CD4-positive, CD25-positive, alpha-beta regulatory T cell (primary cell): ENCODE measurements at regions not wholly inside any gene's neighbourhood (a gene's known extent, or its start where the extent isn't known, plus 50 kb on each side); places are given as distances from the start of the nearest gene placed in this dataset.

Source experiments
- ATAC-seq, 2 donors: fragments of 150-1000 bp; cut with Tn5 transposase; one replicate each; pipeline ENCODE4 v1.10.0; 2021; ENCODE audit warnings: low read depth in 2 of 2, moderate number of reproducible peaks in 2 of 2, moderate library complexity in 1 of 2
- DNase-seq, 3 donors: peaks; one replicate each; pipeline versions ENCODE4 v3.0.0 to v3.0.0-alpha.2; 2012 to 2022; ENCODE audit warnings: mixed read lengths in 1 of 3
- H3K27ac ChIP-seq: one replicate; pipeline ENCODE4 v1.7.0; 2013; ENCODE audit warnings: mild to moderate bottlenecking, low read length; ENCODE audit not compliant: insufficient read depth, poor library complexity, severe bottlenecking
- H3K27me3 ChIP-seq: one replicate; pipeline ENCODE4 v1.7.0; 2013; ENCODE audit warnings: low read length; ENCODE audit not compliant: control insufficient read depth, insufficient read depth
- H3K36me3 ChIP-seq: one replicate; pipeline ENCODE4 v1.7.0; 2013; ENCODE audit warnings: mild to moderate bottlenecking, low read length, moderate library complexity; ENCODE audit not compliant: control insufficient read depth, insufficient read depth
- H3K4me1 ChIP-seq: 2 replicates; pipeline ENCODE4 v1.7.0; 2013; ENCODE audit warnings: mild to moderate bottlenecking, low read length; ENCODE audit not compliant: insufficient read depth, control insufficient read depth, poor library complexity, severe bottlenecking
- H3K4me3 ChIP-seq: one replicate; pipeline ENCODE4 v1.7.0; 2013; ENCODE audit warnings: low read depth, mild to moderate bottlenecking, low read length, moderate library complexity
- H3K9me3 ChIP-seq, 2 experiments: 1 replicate in 1 of 2; 2 replicates in 1 of 2; pipeline ENCODE4 v1.7.0; 2013; ENCODE audit warnings: low read length in 2 of 2, mild to moderate bottlenecking in 1 of 2, moderate library complexity in 1 of 2; ENCODE audit not compliant: control insufficient read depth in 2 of 2
- H3K27ac Mint-ChIP-seq, 3 donors: one replicate each; pipeline ENCODE4 v1.8.0; 2020 to 2022; ENCODE audit warnings: mild to moderate bottlenecking in 3 of 3, mixed read lengths in 3 of 3, moderate library complexity in 2 of 3
- H3K27me3 Mint-ChIP-seq: one replicate; pipeline ENCODE4 v1.8.0; 2022; ENCODE audit warnings: mild to moderate bottlenecking, mixed read lengths
- H3K36me3 Mint-ChIP-seq: one replicate; pipeline ENCODE4 v1.8.0; 2020; ENCODE audit warnings: mixed read lengths
- H3K4me1 Mint-ChIP-seq, 4 donors: one replicate each; pipeline ENCODE4 v1.8.0; 2020 to 2022; ENCODE audit warnings: mixed read lengths in 4 of 4, mild to moderate bottlenecking in 1 of 4
- H3K4me3 Mint-ChIP-seq, 4 donors: one replicate each; pipeline ENCODE4 v1.8.0; 2020 to 2022; ENCODE audit warnings: mild to moderate bottlenecking in 4 of 4, mixed read lengths in 4 of 4, moderate library complexity in 3 of 4
- H3K9me3 Mint-ChIP-seq, 7 donors: one replicate each; pipeline ENCODE4 v1.8.0; 2020 to 2022; ENCODE audit warnings: mixed read lengths in 7 of 7, mild to moderate bottlenecking in 3 of 7, moderate library complexity in 2 of 7

DNA sequence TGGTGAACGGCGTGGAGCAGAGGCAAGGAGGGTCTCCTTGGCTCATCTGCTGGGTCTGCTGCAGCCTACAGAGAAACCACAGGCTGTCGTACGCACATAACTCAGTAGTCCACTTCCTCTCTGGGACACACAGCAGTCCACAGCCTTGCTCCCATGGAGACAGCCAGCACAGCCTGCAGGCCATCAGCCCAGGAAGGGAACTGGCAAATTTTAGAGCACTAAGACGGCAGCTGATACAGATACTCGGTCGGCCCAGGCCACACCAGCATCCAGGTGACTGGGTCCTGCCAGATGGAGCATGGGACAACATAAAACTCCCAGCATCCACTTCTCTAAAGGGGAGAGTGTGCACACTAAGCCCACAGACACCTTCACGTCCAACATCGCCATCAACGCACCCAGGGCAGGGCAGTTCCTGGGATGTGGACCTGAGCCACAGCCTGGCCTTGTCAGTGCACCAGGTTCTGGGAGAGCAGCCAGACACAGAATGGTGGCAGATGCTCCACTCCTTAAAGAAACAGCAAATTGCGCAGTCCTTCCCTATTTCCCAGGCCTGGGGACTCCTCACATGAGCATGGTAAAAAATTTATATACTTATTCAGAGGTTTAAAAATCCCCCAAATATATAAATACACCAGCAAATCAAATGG, 247.1 kb upstream of the RAB4A start:
- H3K9me3 Mint-ChIP-seq = no peaks in the 10 kb centered on the region
- no peak overlapping the region for H3K4me3 Mint-ChIP-seq
- peaks cover 0 to 14% (median 9%) of the 10 kb centered on the region in 4 donors for H3K4me1 Mint-ChIP-seq
- Histone ChIP-seq H3K27ac (no peak overlapping the region), H3K27me3 (peaks cover 1% of the 10 kb centered on the region), H3K9me3 (no peaks in the 10 kb centered on the region), H3K4me1 (peaks cover 14% of the 10 kb centered on the region), H3K36me3 (no peaks in the 10 kb centered on the region), H3K4me3 (no peak overlapping the region)
- H3K36me3 Mint-ChIP-seq = no peaks in the 10 kb centered on the region
- no peaks in the 10 kb centered on the region for H3K27me3 Mint-ChIP-seq
- peak in 1 of 2 donors; percentile 14 for ATAC-seq
- no peak for DNase-seq
- H3K27ac Mint-ChIP-seq = no peak overlapping the region

DNA sequence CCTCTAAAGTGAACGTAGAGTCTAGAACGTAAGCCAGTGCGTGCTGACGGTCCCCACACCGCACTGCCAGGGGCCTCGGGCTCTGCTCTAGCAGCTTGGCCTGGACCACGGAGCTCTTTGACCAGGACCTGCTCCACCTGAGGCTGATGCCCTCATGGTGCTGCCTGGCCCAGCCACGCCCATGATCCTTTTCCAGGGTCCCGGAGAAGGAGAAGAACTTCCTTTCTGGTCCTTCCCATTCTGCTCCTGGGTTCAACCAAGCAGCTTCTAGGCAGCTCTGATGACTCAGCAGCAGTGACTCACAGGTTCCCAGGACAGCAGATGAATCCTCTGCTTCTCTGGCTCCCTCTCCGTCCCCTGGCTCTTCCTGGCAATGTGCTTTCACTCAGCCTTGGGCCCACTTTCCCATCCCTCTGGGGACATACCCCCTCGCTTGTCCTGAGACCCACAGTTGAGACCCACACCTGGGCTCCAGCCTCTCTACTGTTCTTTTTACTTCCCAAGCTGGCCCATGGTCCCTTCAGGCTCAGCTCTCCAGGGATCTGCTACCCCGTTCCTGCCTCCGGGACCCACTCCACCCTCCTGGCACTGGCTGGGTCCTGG, 246.3 kb upstream of the RAB4A start:
- H3K4me1 ChIP-seq = peaks cover 14% of the 10 kb centered on the region
- Mint-ChIP-seq H3K4me1 (peaks cover 0 to 14% (median 9%) of the 10 kb centered on the region in 4 donors), H3K9me3 (no peaks in the 10 kb centered on the region), H3K36me3 (no peaks in the 10 kb centered on the region), H3K4me3 (no peak overlapping the region), H3K27ac (no peak overlapping the region), H3K27me3 (no peaks in the 10 kb centered on the region)
- no peak overlapping the region for H3K27ac ChIP-seq
- H3K9me3 ChIP-seq = no peaks in the 10 kb centered on the region
- no peak overlapping the region for H3K4me3 ChIP-seq
- DNase-seq (no peak), ATAC-seq (no peak)
- H3K36me3 ChIP-seq = no peaks in the 10 kb centered on the region
- H3K27me3 ChIP-seq = peaks cover 1% of the 10 kb centered on the region

DNA sequence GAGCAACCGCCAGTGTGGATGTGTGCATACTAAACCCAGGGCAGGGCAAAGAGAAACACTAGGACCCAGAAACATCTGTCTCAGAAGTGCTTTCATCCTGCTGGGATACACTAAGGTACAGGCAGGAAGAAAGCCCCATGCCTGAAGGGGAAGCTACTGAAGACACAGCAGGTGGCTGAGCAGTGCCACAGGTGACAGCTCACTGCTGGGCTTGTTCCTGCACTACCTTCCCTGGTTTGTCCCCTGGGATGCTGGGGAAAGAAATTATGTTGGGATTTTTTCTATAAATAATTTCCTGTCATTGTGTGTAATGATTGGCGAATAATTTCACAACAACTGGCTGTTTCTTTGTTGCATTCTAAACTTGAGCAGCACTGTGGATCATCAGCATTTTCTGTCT, 245.3 kb upstream of the RAB4A start:
- Histone ChIP-seq H3K27me3 (no peaks in the 10 kb centered on the region), H3K4me1 (peaks cover 14% of the 10 kb centered on the region), H3K36me3 (no peaks in the 10 kb centered on the region), H3K4me3 (no peak overlapping the region), H3K9me3 (no peaks in the 10 kb centered on the region), H3K27ac (no peak overlapping the region)
- Mint-ChIP-seq H3K36me3 (no peaks in the 10 kb centered on the region), H3K27ac (no peak overlapping the region), H3K4me1 (peaks cover 0 to 14% (median 9%) of the 10 kb centered on the region in 4 donors), H3K9me3 (no peaks in the 10 kb centered on the region), H3K4me3 (no peak overlapping the region), H3K27me3 (no peaks in the 10 kb centered on the region)
- DNase-seq = no peak
- ATAC-seq = no peak

DNA sequence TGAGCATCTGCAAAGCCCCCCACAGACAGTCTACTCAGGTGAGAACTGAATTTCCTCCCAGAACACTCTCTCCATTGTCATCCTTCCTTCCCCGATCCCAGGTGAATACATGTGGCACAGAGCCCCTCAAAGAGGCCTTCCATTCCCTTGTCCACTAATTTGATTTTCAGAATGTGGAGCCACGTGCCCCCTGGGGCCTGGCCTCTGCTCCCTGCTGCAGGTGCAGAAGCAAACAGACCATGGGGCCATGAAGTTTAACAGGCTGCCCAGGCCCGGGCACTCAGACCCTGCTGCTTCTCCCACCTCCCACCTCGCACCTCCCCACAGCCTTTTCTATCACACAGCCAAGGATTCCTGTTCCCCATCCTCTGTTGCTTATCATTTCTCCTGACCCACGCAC, 243.8 kb upstream of the RAB4A start:
- H3K36me3 ChIP-seq = no peaks in the 10 kb centered on the region
- Mint-ChIP-seq H3K36me3 (no peaks in the 10 kb centered on the region), H3K4me3 (peak overlapping the region in 3 of 4 donors; percentile 64 to 82 (median 78)), H3K9me3 (peaks cover 0 to 3% (median 0%) of the 10 kb centered on the region in 7 donors), H3K27ac (peak overlapping the region; percentile 84 to 92 (median 87)), H3K4me1 (peaks cover 0 to 14% (median 9%) of the 10 kb centered on the region in 4 donors), H3K27me3 (no peaks in the 10 kb centered on the region)
- DNase-seq (no peak), ATAC-seq (no peak)
- no peaks in the 10 kb centered on the region for H3K9me3 ChIP-seq
- H3K4me1 ChIP-seq = peaks cover 14% of the 10 kb centered on the region
- no peak overlapping the region for H3K27ac ChIP-seq
- no peaks in the 10 kb centered on the region for H3K27me3 ChIP-seq
- peak overlapping the region; percentile 55 for H3K4me3 ChIP-seq

DNA sequence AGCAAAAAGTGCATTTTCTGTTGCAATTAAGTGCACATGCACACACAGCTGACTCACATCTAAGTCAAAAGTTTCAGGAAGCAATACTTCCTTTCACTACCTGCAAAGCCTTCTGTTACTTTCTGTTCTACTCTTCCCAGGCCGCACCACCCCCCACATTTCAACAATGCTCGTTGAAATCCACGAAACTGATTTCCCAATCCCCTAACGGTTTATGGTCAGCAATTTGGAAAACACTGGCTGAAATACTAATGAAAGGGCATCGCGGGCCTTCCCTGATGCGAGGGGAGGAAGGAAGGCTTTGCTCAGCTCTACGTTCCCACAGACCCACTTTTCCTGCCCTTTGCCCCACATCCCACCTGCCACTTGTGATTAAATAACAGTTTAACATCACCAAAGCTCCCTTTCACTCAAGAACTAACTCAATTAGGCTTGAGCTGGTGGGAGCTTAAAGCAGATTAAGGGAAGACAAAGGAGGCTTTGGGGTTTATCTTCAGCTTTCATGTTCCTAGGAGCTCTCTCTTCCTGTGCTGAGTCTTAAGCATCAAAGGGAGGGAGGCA, 243.2 kb upstream of the RAB4A start:
- H3K27ac ChIP-seq = no peak overlapping the region
- Mint-ChIP-seq H3K27me3 (no peaks in the 10 kb centered on the region), H3K4me1 (peaks cover 0 to 14% (median 9%) of the 10 kb centered on the region in 4 donors), H3K27ac (peak overlapping the region; percentile 84 to 92 (median 87)), H3K4me3 (peak overlapping the region; percentile 64 to 83 (median 80)), H3K9me3 (peaks cover 0 to 3% (median 0%) of the 10 kb centered on the region in 7 donors), H3K36me3 (no peaks in the 10 kb centered on the region)
- H3K9me3 ChIP-seq = no peaks in the 10 kb centered on the region
- H3K4me3 ChIP-seq = peak overlapping the region; percentile 55
- DNase-seq (peak in 2 of 3 donors; percentile 10 to 45), ATAC-seq (peak in 1 of 2 donors; percentile 66)
- H3K27me3 ChIP-seq = no peaks in the 10 kb centered on the region
- H3K36me3 ChIP-seq = no peaks in the 10 kb centered on the region
- peaks cover 14% of the 10 kb centered on the region for H3K4me1 ChIP-seq

DNA sequence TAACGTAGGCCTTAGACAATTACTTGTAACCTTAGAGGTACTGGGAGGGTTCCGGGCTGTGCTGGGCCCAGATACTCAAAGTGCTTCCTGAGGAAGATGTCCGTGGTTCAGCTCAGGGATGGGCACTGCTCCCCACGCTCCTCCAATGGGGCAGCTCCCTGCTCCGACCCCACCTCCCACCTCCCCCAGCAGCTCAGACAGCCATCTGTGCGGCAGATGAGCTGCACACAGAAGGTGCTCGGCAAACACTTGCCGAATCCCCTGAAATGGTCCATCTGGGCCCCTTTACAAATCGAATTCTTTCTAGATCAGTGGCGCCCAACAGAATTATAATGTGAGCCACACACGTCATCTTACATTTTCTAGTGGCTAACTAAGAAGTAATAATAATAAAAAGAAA, 242.4 kb upstream of the RAB4A start:
- peak overlapping the region in 1 of 4 donors; percentile 45 for H3K4me3 Mint-ChIP-seq
- no peak for DNase-seq

DNA sequence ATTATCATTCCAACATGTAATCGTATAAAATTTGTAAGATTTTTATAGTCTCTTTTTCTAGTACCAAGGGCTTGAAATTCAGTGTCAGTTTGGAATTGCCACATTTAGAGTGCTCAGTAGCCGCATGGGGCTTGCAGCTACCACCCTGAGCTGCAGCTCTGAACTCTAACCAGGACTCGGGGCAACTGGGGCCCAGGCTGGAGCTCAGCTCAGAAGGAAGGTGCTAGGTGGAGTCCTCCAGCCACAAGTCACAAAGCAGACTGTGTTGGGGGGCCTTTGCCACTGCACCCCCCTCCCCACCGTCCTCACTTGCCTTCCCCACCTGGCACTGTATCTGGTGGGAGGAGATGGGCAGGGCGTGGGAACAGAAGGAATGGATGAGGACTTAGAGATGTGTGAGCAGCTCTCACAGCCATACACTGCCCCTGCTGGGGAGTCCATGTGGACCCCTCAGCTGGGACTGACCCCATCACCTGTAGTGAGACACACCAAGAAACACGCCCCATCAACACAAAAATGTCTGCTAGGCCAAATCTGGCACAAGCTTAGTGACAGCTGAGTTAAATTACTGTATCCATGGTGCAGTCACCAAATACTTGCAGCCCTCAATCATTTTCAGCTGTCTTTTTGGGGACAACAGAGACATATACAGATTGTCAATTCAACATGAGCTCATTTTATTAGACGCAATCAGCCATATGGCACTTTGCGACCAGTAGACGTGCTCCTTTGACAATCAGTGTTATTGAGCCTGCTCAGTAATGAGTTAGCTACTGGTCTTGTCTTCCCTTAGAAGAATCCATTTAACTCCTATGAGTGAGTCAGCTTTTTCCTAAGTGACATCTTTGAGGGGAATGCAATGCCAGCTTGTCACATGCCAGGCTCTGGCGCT, 241.7 kb upstream of the RAB4A start:
- Histone ChIP-seq H3K9me3 (no peaks in the 10 kb centered on the region), H3K4me3 (no peak overlapping the region), H3K36me3 (no peaks in the 10 kb centered on the region), H3K27me3 (no peaks in the 10 kb centered on the region), H3K27ac (no peak overlapping the region), H3K4me1 (peaks cover 14% of the 10 kb centered on the region)
- no peak overlapping the region for H3K27ac Mint-ChIP-seq
- DNase-seq (no peak), ATAC-seq (no peak)
- H3K27me3 Mint-ChIP-seq = no peaks in the 10 kb centered on the region
- H3K4me3 Mint-ChIP-seq = no peak overlapping the region
- H3K9me3 Mint-ChIP-seq = peaks cover 0 to 3% (median 0%) of the 10 kb centered on the region in 7 donors
- peaks cover 0 to 14% (median 11%) of the 10 kb centered on the region in 4 donors for H3K4me1 Mint-ChIP-seq
- no peaks in the 10 kb centered on the region for H3K36me3 Mint-ChIP-seq

More for the DNA sequence above, 242.4 kb upstream of the RAB4A start:
- no peaks in the 10 kb centered on the region for H3K9me3 ChIP-seq
- no peaks in the 10 kb centered on the region for H3K36me3 ChIP-seq
- no peak overlapping the region for H3K4me3 ChIP-seq
- peaks cover 14% of the 10 kb centered on the region for H3K4me1 ChIP-seq
- Mint-ChIP-seq H3K4me1 (peaks cover 0 to 14% (median 11%) of the 10 kb centered on the region in 4 donors), H3K27me3 (no peaks in the 10 kb centered on the region), H3K27ac (peak overlapping the region in 1 of 3 donors; percentile 31), H3K9me3 (peaks cover 0 to 3% (median 0%) of the 10 kb centered on the region in 7 donors), H3K36me3 (no peaks in the 10 kb centered on the region)
- no peak for ATAC-seq
- no peak overlapping the region for H3K27ac ChIP-seq
- no peaks in the 10 kb centered on the region for H3K27me3 ChIP-seq
